ENCODE measurements at regions not wholly inside any gene's neighbourhood (a gene's known extent, or its start where the extent isn't known, plus 50 kb on each side); places are given as distances from the start of the nearest gene placed in this dataset.

GRCh38 chr3:87563712-87564111 lies 287.3 kb upstream of the POU1F1 start:
- Mint-ChIP-seq H3K27me3 (ENCODE audit: insufficient read depth, unreplicated experiment) (no peaks in the 10 kb centered on the region), H3K36me3 (ENCODE audit: insufficient read depth, unreplicated experiment) (no peaks in the 10 kb centered on the region), H3K4me1 (ENCODE audit: low read depth, unreplicated experiment) (no peaks in the 10 kb centered on the region), H3K9me3 (ENCODE audit: unreplicated experiment) (no peaks in the 10 kb centered on the region), H3K27ac (ENCODE audit: unreplicated experiment) (no peak overlapping the region), H3K4me3 (ENCODE audit: unreplicated experiment) (no peak overlapping the region)
- DNase-seq: no peak
- no peak overlapping the region for H3K4me3 ChIP-seq (ENCODE audit: low read depth, low read length)
- no peaks in the 10 kb centered on the region for H3K4me1 ChIP-seq
- TF ChIP-seq CTCF (IDR thresholded peaks at IDR 0.05; ENCODE audit: insufficient read depth in 1 of 2, low read depth in 1 of 2, low read length in 1 of 2, severe bottlenecking in 1 of 2, unreplicated experiment in 1 of 2): no peak
- intact Hi-C loops (cut with micrococcal nuclease; ENCODE audit: unreplicated experiment): no loop called here
- CTCF ChIA-PET: no interaction called here
- H3K36me3 ChIP-seq (ENCODE audit: control insufficient read depth, insufficient read depth, low read length): no peaks in the 10 kb centered on the region
- H3K27me3 ChIP-seq (replicated peaks; ENCODE audit: control insufficient read depth, insufficient read depth, low read length): no peaks in the 10 kb centered on the region
- POLR2A ChIA-PET: no interaction called here
- no peaks in the 10 kb centered on the region for H3K9me3 ChIP-seq
- BruUV-seq (replicated peaks): no TSS peak

- Histone ChIP-seq H3K4me1 (0 out of 2 replicates have a peak, but pooled peaks cover under 1% of the 10 kb centered on the region), H3K27me3 (replicated peaks; ENCODE audit: control insufficient read depth, insufficient read depth, low read length) (no peaks in the 10 kb centered on the region), H3K4me3 (ENCODE audit: low read depth, low read length) (no peak overlapping the region), H3K36me3 (ENCODE audit: control insufficient read depth, insufficient read depth, low read length) (no peaks in the 10 kb centered on the region), H3K9me3 (no peaks in the 10 kb centered on the region)
- H3K36me3 Mint-ChIP-seq (ENCODE audit: insufficient read depth, unreplicated experiment): no peaks in the 10 kb centered on the region
- no peak for DNase-seq
- no peaks in the 10 kb centered on the region for H3K9me3 Mint-ChIP-seq (ENCODE audit: unreplicated experiment)
- H3K27me3 Mint-ChIP-seq (ENCODE audit: insufficient read depth, unreplicated experiment): no peaks in the 10 kb centered on the region
- ChIA-PET CTCF (no interaction called here), POLR2A (no interaction called here)
- H3K27ac Mint-ChIP-seq (ENCODE audit: unreplicated experiment): no peak overlapping the region
- no peak for TF ChIP-seq CTCF (IDR thresholded peaks at IDR 0.05; ENCODE audit: insufficient read depth in 1 of 2, low read depth in 1 of 2, low read length in 1 of 2, severe bottlenecking in 1 of 2, unreplicated experiment in 1 of 2)
- no TSS peak for BruUV-seq (replicated peaks)
- H3K4me1 Mint-ChIP-seq (ENCODE audit: low read depth, unreplicated experiment): no peaks in the 10 kb centered on the region
- H3K4me3 Mint-ChIP-seq (ENCODE audit: unreplicated experiment): no peak overlapping the region
- intact Hi-C loops (cut with micrococcal nuclease; ENCODE audit: unreplicated experiment): no loop called here
Observed at GRCh38 chr3:87558492-87558891, 282.1 kb upstream of the POU1F1 start.

- no peak for DNase-seq
- Histone ChIP-seq H3K4me3 (ENCODE audit: low read depth, low read length) (no peak overlapping the region), H3K36me3 (ENCODE audit: control insufficient read depth, insufficient read depth, low read length) (no peaks in the 10 kb centered on the region), H3K9me3 (no peaks in the 10 kb centered on the region), H3K4me1 (0 out of 2 replicates have a peak, but pooled peaks cover 4% of the 10 kb centered on the region), H3K27me3 (replicated peaks; ENCODE audit: control insufficient read depth, insufficient read depth, low read length) (no peaks in the 10 kb centered on the region)
- no peaks in the 10 kb centered on the region for H3K4me1 Mint-ChIP-seq (ENCODE audit: low read depth, unreplicated experiment)
- BruUV-seq (replicated peaks): no TSS peak
- intact Hi-C loops (cut with micrococcal nuclease; ENCODE audit: unreplicated experiment): no loop called here
- H3K4me3 Mint-ChIP-seq (ENCODE audit: unreplicated experiment): no peak overlapping the region
- ChIA-PET POLR2A (no interaction called here), CTCF (no interaction called here)
- H3K27ac Mint-ChIP-seq (ENCODE audit: unreplicated experiment): no peak overlapping the region
- H3K9me3 Mint-ChIP-seq (ENCODE audit: unreplicated experiment): no peaks in the 10 kb centered on the region
- no peak for TF ChIP-seq CTCF (IDR thresholded peaks at IDR 0.05; ENCODE audit: insufficient read depth in 1 of 2, low read depth in 1 of 2, low read length in 1 of 2, severe bottlenecking in 1 of 2, unreplicated experiment in 1 of 2)
- H3K36me3 Mint-ChIP-seq (ENCODE audit: insufficient read depth, unreplicated experiment): no peaks in the 10 kb centered on the region
- H3K27me3 Mint-ChIP-seq (ENCODE audit: insufficient read depth, unreplicated experiment): no peaks in the 10 kb centered on the region
Observed at GRCh38 chr3:87555290-87555689, 278.9 kb upstream of the POU1F1 start.

Measured in Caco-2 (cell line).